ENCODE measurements at regions not wholly inside any gene's neighbourhood (a gene's known extent, or its start where the extent isn't known, plus 50 kb on each side); places are given as distances from the start of the nearest gene placed in this dataset.

DNA sequence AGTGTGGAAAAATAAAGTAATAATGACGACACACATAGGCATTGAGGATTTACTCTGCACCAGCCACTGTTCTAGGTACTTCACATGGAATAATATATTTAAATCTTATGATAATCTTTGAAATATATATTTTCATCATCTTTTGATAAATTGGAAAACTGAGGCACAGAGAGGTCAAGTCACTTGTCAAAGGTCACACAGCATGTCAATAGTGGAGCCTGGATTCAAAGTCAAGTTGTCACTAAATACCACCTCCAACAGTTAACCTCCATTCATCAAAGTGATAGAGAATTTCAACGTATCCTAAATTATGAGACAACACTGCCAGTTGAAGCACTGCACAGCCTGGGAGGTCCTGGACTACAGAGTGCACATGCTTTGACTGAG lies 121.7 kb downstream of the IRX5 start:
- no peaks in the 10 kb centered on the region for H3K36me3 ChIP-seq (ENCODE audit: control insufficient read depth, insufficient read depth, low read length)
- H3K9ac ChIP-seq (ENCODE audit: insufficient read depth, low read length) = no peak overlapping the region
- no peak overlapping the region for H2AFZ ChIP-seq (ENCODE audit: low read length)
- H3K4me1 ChIP-seq (ENCODE audit: control insufficient read depth, extremely low read depth, insufficient read depth, low read length) = no peaks in the 10 kb centered on the region
- no peaks in the 10 kb centered on the region for H3K79me2 ChIP-seq (ENCODE audit: control insufficient read depth, insufficient read depth, low read length)
- no peak overlapping the region for H3K4me2 ChIP-seq (ENCODE audit: extremely low read depth, insufficient read depth, low read length)
- peaks cover 3% of the 10 kb centered on the region for H3K27me3 ChIP-seq (ENCODE audit: control insufficient read depth, insufficient read depth, low read length)
- no peak overlapping the region for H3K27ac ChIP-seq (ENCODE audit: insufficient read depth, low read length)
- no peak overlapping the region for H3K4me3 ChIP-seq (replicated peaks in 1 of 4; ENCODE audit: control extremely low read depth in 1 of 4, insufficient read depth in 1 of 4, low read depth in 3 of 4, low read length in 4 of 4)
- TF ChIP-seq, protein P1, sequence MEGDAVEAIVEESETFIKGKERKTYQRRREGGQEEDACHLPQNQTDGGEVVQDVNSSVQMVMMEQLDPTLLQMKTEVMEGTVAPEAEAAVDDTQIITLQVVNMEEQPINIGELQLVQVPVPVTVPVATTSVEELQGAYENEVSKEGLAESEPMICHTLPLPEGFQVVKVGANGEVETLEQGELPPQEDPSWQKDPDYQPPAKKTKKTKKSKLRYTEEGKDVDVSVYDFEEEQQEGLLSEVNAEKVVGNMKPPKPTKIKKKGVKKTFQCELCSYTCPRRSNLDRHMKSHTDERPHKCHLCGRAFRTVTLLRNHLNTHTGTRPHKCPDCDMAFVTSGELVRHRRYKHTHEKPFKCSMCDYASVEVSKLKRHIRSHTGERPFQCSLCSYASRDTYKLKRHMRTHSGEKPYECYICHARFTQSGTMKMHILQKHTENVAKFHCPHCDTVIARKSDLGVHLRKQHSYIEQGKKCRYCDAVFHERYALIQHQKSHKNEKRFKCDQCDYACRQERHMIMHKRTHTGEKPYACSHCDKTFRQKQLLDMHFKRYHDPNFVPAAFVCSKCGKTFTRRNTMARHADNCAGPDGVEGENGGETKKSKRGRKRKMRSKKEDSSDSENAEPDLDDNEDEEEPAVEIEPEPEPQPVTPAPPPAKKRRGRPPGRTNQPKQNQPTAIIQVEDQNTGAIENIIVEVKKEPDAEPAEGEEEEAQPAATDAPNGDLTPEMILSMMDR (conservative IDR thresholded peaks at IDR 0.05 in 1 of 2, IDR thresholded peaks at IDR 0.05 in 1 of 2; ENCODE audit: low read depth in 1 of 2, low read length in 2 of 2) = no peak
- no peak for TF ChIP-seq EZH2 (IDR thresholded peaks at IDR 0.05; ENCODE audit: low read length, missing control alignments)
- no peaks in the 10 kb centered on the region for H3K9me3 ChIP-seq (ENCODE audit: control insufficient read depth, insufficient read depth, low read depth, low read length)
- H4K20me1 ChIP-seq (ENCODE audit: control insufficient read depth, extremely low read depth, insufficient read depth, low read length) = no peaks in the 10 kb centered on the region
- no peak for DNase-seq (ENCODE audit: low read depth in 2 of 2)

DNA sequence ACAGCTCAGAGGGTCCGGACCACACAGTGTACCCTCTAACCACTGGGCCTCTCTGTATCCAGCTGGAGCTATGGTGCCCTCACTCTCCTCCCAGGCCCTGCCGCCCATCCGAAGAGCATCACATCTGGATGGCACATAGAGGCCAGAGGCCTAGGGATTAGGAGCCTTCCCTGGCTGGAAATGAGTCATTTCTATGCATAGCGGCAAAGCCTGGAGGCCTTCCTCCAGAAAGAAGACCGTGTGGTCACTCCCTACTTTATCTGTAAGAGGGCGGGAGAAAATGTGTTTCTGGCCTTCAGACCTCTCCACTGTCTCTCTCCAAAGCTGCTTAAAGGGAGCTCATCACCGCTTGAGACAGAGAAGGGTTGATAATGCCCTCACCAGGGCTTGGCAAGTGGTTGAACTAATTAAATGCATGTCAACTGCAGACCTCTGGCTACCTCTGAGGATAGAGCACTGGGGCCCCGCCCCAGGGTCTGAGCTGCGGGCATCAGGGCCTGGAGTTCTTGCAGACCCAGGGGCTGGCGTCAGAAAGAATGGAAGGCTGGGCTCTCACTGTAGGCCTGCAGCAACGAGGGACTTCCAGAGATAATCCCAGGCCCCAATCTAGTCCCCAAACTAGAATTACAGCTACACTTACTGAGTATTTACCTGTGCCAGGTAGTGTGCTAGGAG lies 122.2 kb downstream of the IRX5 start:
- Histone ChIP-seq H3K9me3 (ENCODE audit: control insufficient read depth, insufficient read depth, low read depth, low read length) (no peaks in the 10 kb centered on the region), H3K27ac (ENCODE audit: insufficient read depth, low read length) (no peak overlapping the region), H3K4me3 (replicated peaks in 1 of 4; ENCODE audit: control extremely low read depth in 1 of 4, insufficient read depth in 1 of 4, low read depth in 3 of 4, low read length in 4 of 4) (no peak overlapping the region), H3K4me2 (ENCODE audit: extremely low read depth, insufficient read depth, low read length) (no peak overlapping the region), H4K20me1 (ENCODE audit: control insufficient read depth, extremely low read depth, insufficient read depth, low read length) (no peaks in the 10 kb centered on the region), H3K4me1 (ENCODE audit: control insufficient read depth, extremely low read depth, insufficient read depth, low read length) (no peaks in the 10 kb centered on the region), H3K27me3 (ENCODE audit: control insufficient read depth, insufficient read depth, low read length) (peaks cover 5% of the 10 kb centered on the region), H3K9ac (ENCODE audit: insufficient read depth, low read length) (no peak overlapping the region), H3K79me2 (ENCODE audit: control insufficient read depth, insufficient read depth, low read length) (no peaks in the 10 kb centered on the region), H2AFZ (ENCODE audit: low read length) (no peak overlapping the region), H3K36me3 (ENCODE audit: control insufficient read depth, insufficient read depth, low read length) (no peaks in the 10 kb centered on the region)
- no peak for TF ChIP-seq EZH2 (IDR thresholded peaks at IDR 0.05; ENCODE audit: low read length, missing control alignments)
- TF ChIP-seq, protein P1 (conservative IDR thresholded peaks at IDR 0.05 in 1 of 2, IDR thresholded peaks at IDR 0.05 in 1 of 2; ENCODE audit: low read depth in 1 of 2, low read length in 2 of 2) = no peak
- DNase-seq (ENCODE audit: low read depth in 2 of 2) = no peak

DNA sequence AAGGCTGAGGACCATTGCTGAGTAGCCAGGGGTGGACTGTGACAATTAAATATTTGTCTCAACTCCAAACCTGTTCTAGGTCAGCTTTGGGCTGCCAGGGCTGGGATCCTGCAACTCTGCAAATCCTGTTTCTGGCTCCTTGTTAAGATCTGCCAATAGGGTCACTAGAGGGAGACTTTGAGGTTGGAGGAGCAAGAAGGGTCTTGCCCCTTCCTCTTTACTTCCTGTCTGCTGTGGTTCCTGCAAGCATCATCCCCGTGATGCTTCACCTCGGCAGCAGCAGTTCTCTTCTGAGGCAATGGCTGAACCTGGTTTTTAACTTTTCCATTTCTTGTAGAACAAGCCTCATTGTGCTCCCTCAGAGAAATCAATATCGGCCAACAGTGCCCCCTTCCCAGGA lies 124.6 kb downstream of the IRX5 start:
- Histone ChIP-seq H3K27ac (ENCODE audit: insufficient read depth, low read length) (no peak overlapping the region), H3K36me3 (ENCODE audit: control insufficient read depth, insufficient read depth, low read length) (no peaks in the 10 kb centered on the region), H3K9ac (ENCODE audit: insufficient read depth, low read length) (no peak overlapping the region), H3K79me2 (ENCODE audit: control insufficient read depth, insufficient read depth, low read length) (no peaks in the 10 kb centered on the region), H3K9me3 (ENCODE audit: control insufficient read depth, insufficient read depth, low read depth, low read length) (no peaks in the 10 kb centered on the region), H3K4me2 (ENCODE audit: extremely low read depth, insufficient read depth, low read length) (no peak overlapping the region), H3K27me3 (ENCODE audit: control insufficient read depth, insufficient read depth, low read length) (peaks cover 5% of the 10 kb centered on the region), H2AFZ (ENCODE audit: low read length) (no peak overlapping the region), H4K20me1 (ENCODE audit: control insufficient read depth, extremely low read depth, insufficient read depth, low read length) (no peaks in the 10 kb centered on the region), H3K4me1 (ENCODE audit: control insufficient read depth, extremely low read depth, insufficient read depth, low read length) (no peaks in the 10 kb centered on the region), H3K4me3 (replicated peaks in 1 of 4; ENCODE audit: control extremely low read depth in 1 of 4, insufficient read depth in 1 of 4, low read depth in 3 of 4, low read length in 4 of 4) (no peak overlapping the region)
- TF ChIP-seq EZH2 (IDR thresholded peaks at IDR 0.05; ENCODE audit: low read length, missing control alignments) = no peak
- TF ChIP-seq, protein P1 (conservative IDR thresholded peaks at IDR 0.05 in 1 of 2, IDR thresholded peaks at IDR 0.05 in 1 of 2; ENCODE audit: low read depth in 1 of 2, low read length in 2 of 2) = no peak
- DNase-seq (ENCODE audit: low read depth in 2 of 2) = no peak

All from fibroblast of lung (primary cell).